Lung (tissue), 11 donors: ENCODE measurements at regions not wholly inside any gene's neighbourhood (a gene's known extent, or its start where the extent isn't known, plus 50 kb on each side); places are given as distances from the start of the nearest gene placed in this dataset.

Source experiments
- ATAC-seq: fragments of 200-7000 bp; cut with Tn5 transposase; one replicate; pipeline ENCODE4 v1.9.1; 2020; ENCODE audit warnings: moderate number of reproducible peaks; ENCODE audit not compliant: insufficient read depth, low FRiP score
- DNase-seq, 3 donors: peaks; one replicate each; pipeline ENCODE4 v3.0.0-alpha.2; 2013 to 2017
- H3K27ac ChIP-seq, 2 donors: one replicate each; pipeline ENCODE4 v1.5.1; 2013; ENCODE audit warnings: mild to moderate bottlenecking in 2 of 2, moderate library complexity in 2 of 2, control low read depth in 1 of 2, inconsistent platforms in 1 of 2, low read depth in 1 of 2, low read length in 1 of 2
- H3K27me3 ChIP-seq, 3 donors: one replicate each; pipeline ENCODE4 v1.5.1; 2013; ENCODE audit warnings: low read length in 2 of 3; ENCODE audit not compliant: control insufficient read depth in 3 of 3, insufficient read depth in 3 of 3
- H3K36me3 ChIP-seq, 4 donors: one replicate each; pipeline ENCODE4 v1.5.1; 2013; ENCODE audit warnings: low read length in 4 of 4, mild to moderate bottlenecking in 1 of 4, moderate library complexity in 1 of 4; ENCODE audit not compliant: control insufficient read depth in 4 of 4, insufficient read depth in 4 of 4
- H3K4me1 ChIP-seq, 5 donors: one replicate each; pipeline ENCODE4 v1.5.1; 2013; ENCODE audit warnings: low read length in 5 of 5, mild to moderate bottlenecking in 2 of 5, moderate library complexity in 1 of 5; ENCODE audit not compliant: control insufficient read depth in 5 of 5, insufficient read depth in 5 of 5
- H3K4me3 ChIP-seq: one replicate; pipeline ENCODE4 v1.5.1; 2013; ENCODE audit warnings: mild to moderate bottlenecking, control low read depth, moderate library complexity
- H3K9ac ChIP-seq, 2 donors: one replicate each; pipeline ENCODE4 v1.5.1; 2013; ENCODE audit warnings: low read length in 2 of 2, control low read depth in 1 of 2; ENCODE audit not compliant: insufficient read depth in 1 of 2
- H3K9me3 ChIP-seq, 4 donors: one replicate each; pipeline ENCODE4 v1.5.1; 2013; ENCODE audit warnings: low read length in 3 of 4, mild to moderate bottlenecking in 1 of 4, moderate library complexity in 1 of 4; ENCODE audit not compliant: control insufficient read depth in 4 of 4, insufficient read depth in 3 of 4
- CTCF ChIP-seq: IDR thresholded peaks from 2 replicates; pipeline ENCODE4 v1.5.1; 2012; ENCODE audit warnings: mild to moderate bottlenecking; ENCODE audit errors: control extremely low read depth, extremely low read depth
- WGBS, 2 donors: extraction: QIAGEN DNeasy Blood & Tissue Kit; methylation state at CpG; one replicate each; pipeline ENCODE4 v1.1.7; 2013; 5-methylcytosine and 5-hydroxymethylcytosine counted together
- donor health status: control.
- donor health status: control.
- donor health status: Bipolar disorder and iron deficiency.
- donor health status: healthy.
- donor health status: DM: yes; HTN: yes; CAD: no.

DNA sequence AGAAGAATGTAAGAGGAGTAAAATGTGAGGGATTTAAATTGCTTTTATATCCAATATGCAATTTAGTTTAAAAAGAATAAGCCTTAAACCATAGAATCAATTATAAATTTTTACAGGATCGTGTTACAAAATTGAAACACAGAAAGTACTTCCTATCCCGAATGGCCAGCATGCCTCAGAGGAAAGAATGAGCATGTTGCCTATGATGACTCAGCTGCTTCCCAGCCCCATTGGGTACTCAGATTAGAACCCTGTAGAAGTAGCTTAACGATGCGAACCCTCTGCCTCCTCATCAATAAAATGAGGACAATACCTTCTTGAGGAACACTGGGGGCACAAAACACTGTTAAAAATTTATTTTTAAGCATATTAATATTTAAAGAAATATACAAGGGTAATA, 113.4 kb upstream of the CDK1 start:
- Histone ChIP-seq H3K9ac (no peak overlapping the region), H3K4me1 (peaks cover 0 to 5% (median 2%) of the 10 kb centered on the region in 5 donors), H3K4me3 (no peak overlapping the region), H3K27ac (no peak overlapping the region), H3K36me3 (peaks cover 0 to 3% (median 0%) of the 10 kb centered on the region in 4 donors), H3K27me3 (no peaks in the 10 kb centered on the region), H3K9me3 (no peaks in the 10 kb centered on the region)
- DNase-seq (no peak), ATAC-seq (no peak)
- WGBS, 2 donors, result 50 to 65% methylated on average over 4 of the region's 4 CpGs
- no peak for TF ChIP-seq CTCF

DNA sequence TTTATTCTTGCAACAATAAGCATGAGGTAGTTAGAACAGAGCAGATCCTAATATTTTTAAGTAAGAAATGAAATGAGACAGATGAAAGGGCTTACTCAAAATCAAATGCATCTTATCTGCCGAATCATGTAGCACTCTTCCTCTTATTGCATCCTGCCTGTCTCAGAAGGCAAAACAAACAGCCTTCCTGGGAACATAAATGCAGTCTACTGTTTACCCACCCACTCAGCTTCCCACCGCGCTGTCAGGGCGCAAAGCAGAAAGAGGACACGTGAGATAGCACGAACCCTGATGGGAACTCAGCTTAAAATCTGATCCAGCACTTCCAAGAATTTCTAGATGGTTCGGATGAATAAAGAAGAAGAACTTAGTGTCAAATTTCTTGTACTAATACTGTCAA, 114.4 kb upstream of the CDK1 start:
- no peak for ATAC-seq
- 25 to 35% methylated on average over 7 of the region's 7 CpGs for WGBS, 2 donors
- peaks cover 0 to 5% (median 2%) of the 10 kb centered on the region in 5 donors for H3K4me1 ChIP-seq
- TF ChIP-seq CTCF, result no peak
- H3K36me3 ChIP-seq, result peaks cover 0 to 3% (median 0%) of the 10 kb centered on the region in 4 donors
- no peak overlapping the region for H3K4me3 ChIP-seq
- H3K27me3 ChIP-seq, result no peaks in the 10 kb centered on the region
- DNase-seq, result no peak
- H3K9me3 ChIP-seq, result no peaks in the 10 kb centered on the region
- no peak overlapping the region for H3K9ac ChIP-seq
- H3K27ac ChIP-seq, result no peak overlapping the region

GRCh38 chr10:60662917-60663614, 115.2 kb upstream of the CDK1 start:
- Histone ChIP-seq H3K9ac (no peak overlapping the region), H3K4me1 (peaks cover 0 to 5% (median 2%) of the 10 kb centered on the region in 5 donors), H3K4me3 (no peak overlapping the region), H3K36me3 (peaks cover 0 to 3% (median 0%) of the 10 kb centered on the region in 4 donors), H3K9me3 (peaks cover 0 to 4% (median 0%) of the 10 kb centered on the region in 4 donors), H3K27ac (peak overlapping the region in 1 of 2 donors; percentile 63), H3K27me3 (no peaks in the 10 kb centered on the region)
- TF ChIP-seq CTCF, result no peak
- WGBS, 2 donors, result 50 to 51% methylated on average over 4 of the region's 4 CpGs
- no peak for ATAC-seq
- peak in 2 of 3 donors; percentile 52 to 78 for DNase-seq
